ENCODE measurements at regions not wholly inside any gene's neighbourhood (a gene's known extent, or its start where the extent isn't known, plus 50 kb on each side); places are given as distances from the start of the nearest gene placed in this dataset.

- Histone ChIP-seq H3K27ac (peak overlapping the region; percentile 30 to 60 (median 56)), H3K27me3 (no peaks in the 10 kb centered on the region), H3K9me3 (no peaks in the 10 kb centered on the region), H3K36me3 (no peaks in the 10 kb centered on the region), H3K4me1 (peaks cover 6 to 17% of the 10 kb centered on the region in 2 donors), H3K4me3 (no peak overlapping the region)
- no peak for TF ChIP-seq CTCF (IDR thresholded peaks at IDR 0.05 in 4 of 5, conservative IDR thresholded peaks at IDR 0.05 in 1 of 5)
- TF ChIP-seq POLR2A (IDR thresholded peaks at IDR 0.05), result no peak
- ATAC-seq (no peak), DNase-seq (no peak)
- intact Hi-C loops (cut with DNase I; ENCODE audit: low total_unique reads), result no loop called here
- in situ Hi-C loops (cut with MboI; ENCODE audit: low sequenced_read_pairs in 4 of 4), result no loop called here
Observed at GRCh38 chr2:12883906-12884305, 167.2 kb downstream of the TRIB2 start.

GRCh38 chr2:12884713-12885282 is 168.1 kb downstream of the TRIB2 start:
- peak; percentile 94 to 95 for ATAC-seq
- no peaks in the 10 kb centered on the region for H3K9me3 ChIP-seq
- in situ Hi-C loops (cut with MboI; ENCODE audit: low sequenced_read_pairs in 4 of 4), result no loop called here
- H3K4me1 ChIP-seq, result peaks cover 6 to 17% of the 10 kb centered on the region in 2 donors
- no peak overlapping the region for H3K4me3 ChIP-seq
- H3K27ac ChIP-seq, result peak overlapping the region; percentile 41 to 60 (median 56)
- intact Hi-C loops (cut with DNase I; ENCODE audit: low total_unique reads), result no loop called here
- peak; percentile 52 to 73 for DNase-seq
- H3K27me3 ChIP-seq, result no peaks in the 10 kb centered on the region
- no peak for TF ChIP-seq POLR2A (IDR thresholded peaks at IDR 0.05)
- no peak for TF ChIP-seq CTCF (IDR thresholded peaks at IDR 0.05 in 4 of 5, conservative IDR thresholded peaks at IDR 0.05 in 1 of 5)
- no peaks in the 10 kb centered on the region for H3K36me3 ChIP-seq

- Histone ChIP-seq H3K27me3 (peaks cover 0 to 2% (median 0%) of the 10 kb centered on the region in 3 donors), H3K9me3 (peaks cover 0 to 10% (median 0%) of the 10 kb centered on the region in 3 donors), H3K36me3 (no peaks in the 10 kb centered on the region), H3K4me3 (no peak overlapping the region), H3K4me1 (peaks cover 0 to 9% of the 10 kb centered on the region in 2 donors), H3K27ac (no peak overlapping the region)
- TF ChIP-seq POLR2A (IDR thresholded peaks at IDR 0.05) (no peak), CTCF (IDR thresholded peaks at IDR 0.05 in 4 of 5, conservative IDR thresholded peaks at IDR 0.05 in 1 of 5) (no peak)
- no peak for ATAC-seq
- no peak for DNase-seq
- in situ Hi-C loops (cut with MboI; ENCODE audit: low sequenced_read_pairs in 4 of 4) (no loop called here), intact Hi-C loops (cut with DNase I; ENCODE audit: low total_unique reads) (no loop called here)
Observed at GRCh38 chr2:12890066-12890465, 173.3 kb downstream of the TRIB2 start.

GRCh38 chr2:12890481-12890991 is 173.8 kb downstream of the TRIB2 start:
- Histone ChIP-seq H3K27ac (no peak overlapping the region), H3K4me3 (no peak overlapping the region), H3K4me1 (peaks cover 0 to 4% of the 10 kb centered on the region in 2 donors), H3K27me3 (peaks cover 0 to 2% (median 0%) of the 10 kb centered on the region in 3 donors), H3K9me3 (peaks cover 0 to 10% (median 0%) of the 10 kb centered on the region in 3 donors), H3K36me3 (no peaks in the 10 kb centered on the region)
- intact Hi-C loops (cut with DNase I; ENCODE audit: low total_unique reads), result no loop called here
- no peak for TF ChIP-seq CTCF (IDR thresholded peaks at IDR 0.05 in 4 of 5, conservative IDR thresholded peaks at IDR 0.05 in 1 of 5)
- TF ChIP-seq POLR2A (IDR thresholded peaks at IDR 0.05), result no peak
- in situ Hi-C loops (cut with MboI; ENCODE audit: low sequenced_read_pairs in 4 of 4), result no loop called here
- ATAC-seq, result no peak
- no peak for DNase-seq

Data from gastrocnemius medialis (tissue), 4 donors.